Activated T-helper 1 cell treated with Interleukin-2 at 50 U/mL for 16 hours (primary cell): ENCODE measurements at regions not wholly inside any gene's neighbourhood (a gene's known extent, or its start where the extent isn't known, plus 50 kb on each side); places are given as distances from the start of the nearest gene placed in this dataset.
"Not testable (repeated sequence)": the region's sequence is repeated elsewhere in the genome, so short reads cannot be mapped to it uniquely, and the experiment has no call there.

ENCODE experiments used
- DNase-seq: peaks from one replicate; pipeline ENCODE4 v3.0.0-alpha.2; 2020; ENCODE audit warnings: low read depth

DNA sequence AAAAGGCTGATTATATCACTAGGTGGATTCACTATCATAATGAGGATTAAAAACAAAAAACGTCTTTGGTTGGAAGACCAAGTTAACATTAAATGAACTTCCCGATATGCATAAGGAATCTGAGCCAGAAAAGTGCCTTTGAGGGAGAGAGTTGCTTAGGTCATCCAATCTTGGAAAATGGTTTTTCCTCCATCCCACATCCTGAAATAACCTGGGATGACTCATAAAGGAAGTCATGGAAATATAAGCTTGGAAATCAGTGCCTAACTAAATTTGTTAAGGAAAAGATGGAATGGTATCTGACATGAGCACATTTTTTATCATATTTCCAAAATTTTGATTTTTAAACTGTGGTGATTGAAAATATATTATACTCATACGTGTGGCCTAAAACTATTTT lies 66.0 kb downstream of the KBTBD8 start:
- DNase-seq = no peak

DNA sequence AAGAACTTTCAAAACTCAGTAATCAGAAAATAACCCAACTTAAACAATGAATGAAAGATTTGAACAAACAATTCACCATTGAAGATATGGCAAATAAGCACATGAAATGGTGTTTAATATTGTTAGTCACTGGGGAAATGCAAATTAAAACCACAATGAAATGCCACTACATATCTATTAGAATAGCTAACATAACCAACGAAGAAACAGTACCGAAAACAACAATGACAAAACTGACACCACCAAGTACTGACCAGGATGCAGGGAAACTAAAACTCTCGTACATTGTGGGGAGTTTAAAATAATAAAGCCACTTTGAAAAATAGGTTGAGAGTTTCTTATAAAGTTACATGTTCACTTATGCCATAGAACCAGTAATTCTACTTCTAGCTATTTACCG lies 69.1 kb downstream of the KBTBD8 start:
- no peak for DNase-seq

DNA sequence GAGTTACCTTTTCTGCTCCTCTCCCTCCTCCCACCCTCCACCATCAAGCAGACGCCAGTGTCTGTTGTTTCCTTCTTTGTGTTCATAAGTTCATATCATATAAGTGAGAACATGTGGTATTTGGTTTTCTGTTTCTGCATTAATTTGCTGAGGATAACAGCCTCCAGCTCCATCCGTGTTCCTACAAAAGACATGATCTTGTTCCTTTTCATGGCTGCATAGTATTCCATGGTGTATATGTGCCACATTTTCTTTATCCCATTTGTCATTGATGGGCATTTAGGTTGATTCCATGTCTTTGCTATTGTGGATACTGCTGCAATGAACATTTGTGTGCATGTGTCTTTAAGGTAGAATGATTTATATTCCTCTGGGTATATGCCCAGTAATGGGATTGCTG lies 74.5 kb downstream of the KBTBD8 start:
- DNase-seq = not testable (repeated sequence)

DNA sequence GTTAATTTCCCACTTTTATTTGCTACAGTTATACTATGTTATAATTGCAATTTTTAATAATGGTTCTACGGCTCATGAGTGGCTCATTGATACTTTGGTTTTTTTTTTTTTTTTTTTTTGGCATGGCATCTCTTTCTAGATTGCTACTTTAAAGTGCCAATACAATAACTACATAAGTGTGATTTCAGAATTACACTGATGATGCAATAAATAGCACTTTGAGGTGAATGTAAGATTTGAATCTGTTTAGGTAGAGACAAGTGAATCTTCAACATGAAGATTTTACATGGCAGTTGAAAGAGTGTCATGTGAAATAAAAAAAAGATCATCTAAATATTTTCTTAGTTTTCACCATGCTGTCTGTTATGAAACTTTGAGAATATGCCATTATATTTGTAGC lies 75.7 kb downstream of the KBTBD8 start:
- no peak for DNase-seq

DNA sequence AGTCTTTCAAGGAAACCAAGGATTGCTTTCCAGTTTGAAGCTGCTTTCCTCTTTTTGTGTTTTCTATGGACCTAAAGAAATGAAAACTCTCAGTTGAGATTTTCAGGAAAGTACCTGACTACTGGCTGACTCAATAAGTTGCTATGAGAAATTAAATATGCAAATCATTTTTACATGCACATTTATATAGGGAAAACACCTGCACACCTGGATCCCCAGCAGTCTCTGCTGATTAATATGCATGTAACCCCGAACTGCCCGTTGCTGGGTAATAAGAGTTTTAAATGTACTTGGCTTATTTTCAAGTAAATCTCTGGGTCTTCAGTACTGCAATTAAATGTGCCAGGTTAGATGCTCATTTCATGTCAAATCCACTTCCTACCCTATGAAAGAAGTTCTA lies 77.2 kb downstream of the KBTBD8 start:
- DNase-seq = no peak

DNA sequence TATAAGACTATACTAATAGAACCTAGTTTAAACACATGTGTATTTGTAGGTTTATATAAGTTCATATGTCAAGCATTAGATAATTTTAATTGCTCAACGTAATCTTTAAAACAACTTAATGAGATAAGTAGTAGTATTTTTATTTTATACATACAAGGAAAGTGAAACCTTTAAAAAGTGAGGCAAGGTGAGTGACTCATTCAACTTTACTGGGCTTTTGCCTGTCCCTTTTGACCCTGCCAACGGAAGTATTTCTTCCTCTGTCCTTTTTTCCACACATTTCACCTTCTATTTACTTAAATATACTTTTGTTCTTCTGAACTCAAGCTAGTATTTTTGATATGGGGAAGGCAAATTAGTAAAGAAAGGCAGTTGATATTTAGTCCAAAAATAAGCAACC lies 78.5 kb downstream of the KBTBD8 start:
- no peak for DNase-seq

DNA sequence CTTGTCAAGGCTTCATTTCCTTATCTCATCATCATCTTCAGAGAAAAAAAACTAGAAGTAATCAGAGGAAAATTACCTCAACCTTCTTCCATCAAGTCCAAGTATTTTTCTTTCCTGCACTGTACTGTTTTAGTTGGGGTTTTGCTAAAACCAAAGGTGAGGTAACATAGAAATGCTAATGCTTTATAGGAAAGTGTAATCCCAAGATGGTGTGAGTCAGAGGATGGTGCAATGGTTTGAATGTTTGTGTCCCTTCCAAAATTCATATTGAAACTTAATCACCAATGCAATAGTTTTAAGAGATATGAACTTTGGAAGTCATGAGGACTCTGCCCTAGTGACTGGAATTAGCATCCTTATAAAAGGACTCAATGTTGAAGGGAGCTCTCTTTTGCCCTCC lies 79.5 kb downstream of the KBTBD8 start:
- no peak for DNase-seq

- DNase-seq = no peak
Observed at GRCh38 chr3:67082533-67083024, 84.5 kb downstream of the KBTBD8 start.

DNA sequence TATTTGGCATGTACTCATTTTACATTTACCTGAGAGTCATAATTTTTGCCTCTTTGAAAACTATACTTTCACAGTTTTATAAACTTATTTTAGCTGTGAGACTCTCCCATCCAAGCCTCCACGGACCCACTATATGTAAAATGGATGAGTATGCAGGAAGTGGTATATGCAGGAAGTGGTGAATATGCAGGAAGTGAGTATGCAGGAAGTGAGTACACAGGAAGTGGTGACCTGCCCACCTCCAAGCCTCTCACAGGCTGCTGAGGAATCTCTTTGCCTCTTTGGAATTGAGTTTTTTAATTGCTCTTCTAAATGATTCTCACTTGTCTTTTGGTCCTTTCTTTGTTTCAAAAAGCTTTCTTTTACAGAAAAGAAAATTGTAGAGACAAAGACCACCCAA lies 85.2 kb downstream of the KBTBD8 start:
- DNase-seq = peak; percentile 3

DNA sequence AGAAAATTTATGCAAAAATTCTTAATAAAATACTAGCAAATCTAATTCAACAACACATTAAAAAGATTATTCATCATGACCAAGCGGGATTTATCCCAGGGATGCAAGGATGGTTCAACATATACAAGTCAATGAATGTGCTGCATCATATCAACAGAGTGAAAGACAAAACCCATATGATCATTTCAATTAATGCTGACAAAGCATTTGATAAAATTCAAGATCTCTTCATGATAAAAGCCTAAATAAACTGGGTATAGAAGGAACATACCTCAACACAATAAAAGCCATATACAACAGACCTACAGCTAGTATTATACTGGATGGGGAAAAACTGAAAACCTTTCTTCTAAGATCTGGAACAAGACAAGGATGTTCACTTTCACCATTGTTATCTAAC lies 89.7 kb downstream of the KBTBD8 start:
- DNase-seq = no peak

- DNase-seq = no peak
Observed at GRCh38 chr3:67090474-67090873, 92.4 kb downstream of the KBTBD8 start.

DNA sequence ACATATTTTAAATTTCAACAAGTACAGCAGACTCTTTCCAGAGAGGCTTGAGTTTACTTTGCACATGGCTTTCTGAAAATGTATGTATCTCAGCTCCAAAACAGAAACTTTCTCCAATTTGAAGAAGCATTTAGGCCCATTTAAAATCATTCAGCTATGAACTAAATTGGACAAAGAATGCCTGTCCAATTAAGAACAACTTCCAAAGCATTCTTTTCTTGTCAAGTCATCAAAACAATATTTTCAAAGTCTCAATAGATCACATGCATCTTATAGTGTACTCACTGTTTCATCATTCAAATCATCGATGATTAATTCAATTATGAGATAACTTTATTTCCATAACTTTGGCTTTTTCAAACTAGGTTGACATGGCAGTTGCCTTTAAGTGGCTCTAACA lies 95.2 kb downstream of the KBTBD8 start:
- DNase-seq = no peak

- DNase-seq = no peak
Observed at GRCh38 chr3:67094167-67094566, 96.1 kb downstream of the KBTBD8 start.

- DNase-seq = no peak
Observed at GRCh38 chr3:67094774-67095173, 96.7 kb downstream of the KBTBD8 start.

GRCh38 chr3:67104388-67104787 lies 106.3 kb downstream of the KBTBD8 start:
- DNase-seq = no peak

- DNase-seq = no peak
Observed at GRCh38 chr3:67106874-67107273, 108.8 kb downstream of the KBTBD8 start.

GRCh38 chr3:67109651-67110204 lies 111.6 kb downstream of the KBTBD8 start:
- DNase-seq = no peak

DNA sequence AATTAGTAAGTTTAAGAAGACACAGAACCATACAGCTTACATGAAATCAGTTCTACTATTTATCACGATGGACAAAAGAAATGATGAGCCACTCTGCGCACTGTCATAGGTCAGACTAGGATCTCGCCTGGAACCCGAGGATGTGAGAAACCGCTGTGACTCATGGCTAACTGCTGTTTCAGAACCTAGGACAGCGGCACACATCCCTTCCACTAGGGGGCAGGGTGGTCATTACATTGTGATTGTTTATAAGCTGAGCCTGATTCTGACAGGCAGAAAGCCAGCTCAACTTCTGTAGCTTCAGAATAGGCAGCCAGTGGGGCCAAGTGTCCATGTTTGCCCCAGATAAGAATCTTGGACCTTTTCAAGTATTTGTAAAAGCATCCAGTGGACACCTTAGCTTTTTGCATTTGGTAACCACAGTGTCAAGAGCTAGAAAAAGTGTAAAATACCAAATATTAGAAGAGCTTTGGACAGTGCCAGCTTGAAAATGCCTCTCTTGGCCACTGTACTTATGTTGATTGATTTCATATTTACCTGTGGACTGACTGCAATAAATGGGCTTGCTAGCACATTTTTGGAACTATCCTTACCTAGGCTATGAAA lies 115.8 kb downstream of the KBTBD8 start:
- DNase-seq = peak; percentile 51

GRCh38 chr3:67118122-67118521 lies 120.0 kb downstream of the KBTBD8 start:
- no peak for DNase-seq

DNA sequence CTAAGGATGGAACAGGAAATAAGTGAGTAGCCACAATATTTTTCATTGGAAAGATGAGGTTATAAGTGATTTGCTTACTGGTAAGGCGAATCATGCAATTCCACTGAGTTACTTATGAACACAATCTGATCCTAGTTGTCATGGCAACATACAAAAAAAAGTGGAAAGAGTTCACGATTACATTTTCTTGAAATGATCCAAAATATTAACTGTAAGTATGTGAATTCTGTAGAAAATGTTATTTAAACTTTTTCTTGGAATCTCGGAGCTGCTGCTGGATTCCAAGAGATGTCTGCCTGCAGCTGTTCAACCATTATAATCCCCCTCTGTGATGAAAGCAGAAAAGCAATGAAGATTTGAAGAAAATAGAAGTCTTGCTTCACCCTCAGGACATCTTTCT lies 120.5 kb downstream of the KBTBD8 start:
- DNase-seq = no peak

DNA sequence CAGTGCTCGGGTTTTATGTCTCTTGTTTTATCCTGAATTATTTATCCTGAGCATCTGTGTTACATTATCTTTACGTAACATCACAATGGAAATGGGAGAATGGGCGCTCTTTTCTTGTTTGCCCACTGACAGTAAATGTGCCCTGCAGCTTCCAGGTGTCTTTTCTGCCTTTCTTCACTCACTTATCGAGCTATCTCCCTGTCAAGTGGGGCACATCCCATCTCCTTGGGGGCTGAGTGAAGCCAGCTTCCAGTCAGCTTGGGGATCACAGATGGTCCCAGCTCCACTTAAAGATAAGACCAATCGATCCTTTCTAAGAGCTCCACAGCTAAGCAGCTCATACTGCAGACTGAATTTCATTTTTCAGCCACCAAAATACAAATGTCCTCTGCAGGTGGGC lies 125.8 kb downstream of the KBTBD8 start:
- DNase-seq = no peak

DNA sequence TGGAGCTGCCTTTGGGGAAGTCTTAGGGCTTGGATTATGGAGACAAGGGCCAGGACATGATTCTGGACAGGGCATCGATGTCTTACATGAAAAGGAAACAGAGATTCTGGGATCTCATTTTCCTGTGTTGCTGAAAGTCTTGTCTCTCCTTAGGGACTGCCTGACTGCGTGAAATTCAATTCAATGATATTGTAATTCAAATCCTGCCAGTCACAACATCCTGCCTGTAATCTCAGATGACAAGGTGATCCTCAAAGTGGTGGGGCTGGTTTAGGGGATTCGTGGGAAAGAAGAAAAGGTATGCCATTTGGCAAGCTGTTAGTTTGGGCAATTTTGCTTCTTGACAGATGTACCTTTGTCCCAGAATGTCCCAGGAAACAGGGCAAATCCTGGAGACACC lies 129.1 kb downstream of the KBTBD8 start:
- no peak for DNase-seq

DNA sequence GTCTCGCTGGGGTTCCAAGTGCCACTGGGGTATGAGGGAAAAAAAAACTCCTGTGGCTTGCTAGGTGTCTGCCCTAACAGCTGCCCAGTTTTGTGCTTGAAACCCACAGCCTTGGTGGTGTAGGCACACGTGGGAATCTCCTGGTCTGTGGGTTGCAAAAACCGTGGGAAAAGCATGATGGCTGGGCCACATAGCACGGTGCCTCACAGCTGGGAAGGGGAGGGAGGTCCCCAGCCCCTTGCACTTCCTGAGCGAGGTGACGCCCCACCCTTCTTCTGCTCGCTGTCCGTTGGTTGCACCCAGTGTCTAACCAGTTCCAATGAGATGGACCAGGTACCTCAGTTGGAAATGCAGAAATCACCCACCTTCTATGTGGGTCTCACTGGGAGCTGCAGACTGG lies 144.3 kb downstream of the KBTBD8 start:
- no peak for DNase-seq

DNA sequence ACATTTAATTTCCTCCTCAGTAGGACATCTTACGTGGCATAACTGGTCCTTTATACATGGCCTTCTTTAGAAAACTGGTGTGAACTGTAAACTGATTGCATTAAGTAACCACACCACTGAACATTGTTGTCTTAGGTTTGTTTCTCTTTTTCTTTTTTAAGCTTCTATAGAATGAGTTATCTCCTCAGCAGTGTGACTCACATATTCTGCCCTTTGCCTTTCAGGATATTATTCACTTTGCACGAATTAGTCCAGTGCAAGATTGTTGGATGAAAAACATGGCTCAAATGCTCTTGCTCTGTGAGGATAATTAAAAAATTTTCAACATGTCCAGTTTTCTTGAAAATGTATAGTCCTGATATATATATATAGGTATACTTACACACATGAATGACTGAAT lies 147.6 kb downstream of the KBTBD8 start:
- no peak for DNase-seq
